Fibroblast of peridontal ligament (primary cell): ENCODE measurements at regions not wholly inside any gene's neighbourhood (a gene's known extent, or its start where the extent isn't known, plus 50 kb on each side); places are given as distances from the start of the nearest gene placed in this dataset.

ENCODE experiments used
- DNase-seq: peaks from one replicate; pipeline ENCODE4 v3.0.0-alpha.2; 2010; ENCODE audit errors: extremely low read depth

DNA sequence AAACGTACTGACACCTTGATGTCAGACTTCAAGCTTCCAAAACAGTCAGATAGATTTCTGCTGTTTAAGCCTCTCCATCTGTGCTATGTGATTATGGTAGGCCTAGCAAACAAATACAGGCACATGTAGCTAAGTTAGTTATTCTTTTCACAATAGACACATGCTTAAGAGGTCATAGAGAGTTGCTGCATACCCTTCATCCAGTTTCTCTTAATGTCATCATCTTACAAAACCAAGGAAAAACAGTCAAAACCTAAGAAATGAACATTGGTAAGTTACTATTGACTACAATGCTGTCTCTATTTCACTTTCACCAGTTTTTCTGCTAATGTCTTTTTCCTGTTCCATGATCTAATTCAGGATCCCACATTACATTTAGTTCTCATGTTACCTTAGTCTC is 946.8 kb downstream of the TUSC7 start:
- DNase-seq, result peak; percentile 66

DNA sequence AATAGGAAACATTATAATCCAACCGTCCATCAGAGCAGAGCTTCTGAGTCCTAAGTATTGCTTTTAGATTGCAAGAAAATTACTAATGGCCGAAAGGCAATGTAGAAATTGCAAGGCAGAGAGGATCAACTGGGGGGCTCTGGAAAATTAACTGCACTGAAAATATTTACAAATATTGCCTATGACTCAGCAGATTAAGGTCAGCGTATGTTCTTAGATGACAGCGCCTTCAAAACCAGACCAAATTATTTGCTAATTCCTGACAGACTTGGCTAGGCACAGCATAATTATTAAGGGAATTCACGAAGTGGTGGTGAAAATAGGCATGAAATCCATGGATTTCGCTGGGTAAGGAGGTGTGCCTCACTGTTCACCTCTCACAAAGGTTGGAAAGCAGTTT is 947.7 kb downstream of the TUSC7 start:
- no peak for DNase-seq

DNA sequence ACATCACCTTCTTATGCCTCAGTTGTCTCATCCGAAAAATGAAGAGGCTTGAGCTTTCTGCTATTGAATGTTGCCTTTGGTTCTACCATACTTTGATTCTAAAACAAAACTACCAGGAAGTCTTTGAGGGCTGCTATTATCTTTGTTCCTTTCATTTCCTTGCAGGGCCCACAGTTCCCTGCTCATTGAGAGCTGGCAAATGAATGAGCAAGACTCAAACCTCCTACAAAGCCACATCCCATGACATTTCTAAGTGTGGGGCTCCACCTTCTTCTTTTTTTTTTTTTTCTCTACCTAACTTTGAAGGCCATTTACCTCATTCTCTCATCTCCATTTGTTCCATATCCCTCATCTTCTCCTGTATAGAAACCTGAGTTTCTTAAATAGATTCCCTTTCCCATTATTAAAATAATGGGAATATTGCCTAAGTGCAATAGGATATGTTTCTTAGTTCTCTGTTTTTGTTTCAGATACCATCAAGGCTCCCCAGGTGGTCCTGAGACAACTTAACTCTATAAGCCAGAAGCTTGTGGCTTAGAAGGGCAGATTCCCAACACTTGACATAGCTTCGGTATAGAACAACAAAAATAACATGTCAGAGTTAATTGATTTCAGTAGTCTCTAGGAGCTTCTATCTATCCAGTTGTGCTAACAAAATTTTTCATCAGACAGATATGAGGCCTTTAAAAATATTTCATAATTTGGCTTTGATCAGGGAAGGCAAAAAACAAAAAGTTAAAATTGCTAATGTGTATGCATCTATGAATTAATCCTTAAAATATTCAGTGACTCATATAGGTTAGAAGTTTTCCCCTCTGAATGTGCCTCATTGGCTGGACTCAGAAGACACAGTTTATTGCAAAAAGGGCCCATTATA is 951.6 kb downstream of the TUSC7 start:
- DNase-seq, result peak; percentile 71

DNA sequence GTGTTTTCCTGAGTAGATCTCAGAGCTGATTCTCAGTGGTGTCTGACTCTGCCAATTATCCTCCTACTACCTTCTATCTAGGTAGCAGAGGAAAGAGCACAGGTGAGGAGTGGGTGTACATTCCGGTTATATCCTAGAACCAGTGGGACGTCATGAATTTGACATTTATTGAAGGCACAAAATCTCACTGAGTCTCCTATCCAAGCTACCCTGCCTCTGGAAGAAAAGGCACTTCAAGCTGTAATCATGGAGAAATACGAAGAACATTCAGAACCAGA is 952.2 kb downstream of the TUSC7 start:
- no peak for DNase-seq

DNA sequence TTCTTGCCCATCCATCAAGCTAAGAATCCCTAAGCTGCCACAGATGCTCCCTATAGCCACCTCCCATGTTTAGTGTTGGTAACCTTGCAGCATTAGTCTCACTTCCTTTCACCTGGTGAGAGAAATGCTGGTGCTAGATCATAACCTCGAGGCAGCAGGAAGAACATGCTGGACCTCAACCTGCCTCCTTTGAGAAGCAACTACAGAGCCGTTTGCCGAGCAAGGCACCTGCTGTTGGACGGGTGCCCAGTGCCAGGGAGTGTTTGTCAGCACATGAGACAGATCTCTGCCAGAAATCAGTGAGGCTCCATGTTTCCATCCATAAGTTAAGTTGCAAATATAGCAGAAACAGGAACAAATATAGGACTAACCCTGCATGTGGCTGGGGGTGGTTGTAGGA is 955.7 kb downstream of the TUSC7 start:
- no peak for DNase-seq

DNA sequence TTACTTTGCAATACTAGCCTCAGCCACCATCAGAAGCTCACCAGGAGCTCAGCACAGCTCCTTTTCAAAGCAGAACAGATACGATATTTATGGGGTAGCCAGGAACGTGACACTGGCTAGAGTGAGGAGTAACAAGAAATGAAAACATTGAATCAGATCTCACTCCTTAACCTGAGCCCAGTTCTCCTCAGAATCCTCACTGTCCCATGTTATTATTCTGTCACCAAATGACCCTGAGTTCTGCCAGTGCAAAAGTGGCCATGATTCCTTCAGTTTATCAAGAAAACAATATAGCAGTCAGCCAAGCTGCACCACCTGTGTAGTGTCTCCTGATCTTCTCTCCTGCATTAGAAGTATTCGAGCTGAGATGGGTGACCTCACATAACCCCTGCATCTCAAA is 956.7 kb downstream of the TUSC7 start:
- DNase-seq, result no peak

DNA sequence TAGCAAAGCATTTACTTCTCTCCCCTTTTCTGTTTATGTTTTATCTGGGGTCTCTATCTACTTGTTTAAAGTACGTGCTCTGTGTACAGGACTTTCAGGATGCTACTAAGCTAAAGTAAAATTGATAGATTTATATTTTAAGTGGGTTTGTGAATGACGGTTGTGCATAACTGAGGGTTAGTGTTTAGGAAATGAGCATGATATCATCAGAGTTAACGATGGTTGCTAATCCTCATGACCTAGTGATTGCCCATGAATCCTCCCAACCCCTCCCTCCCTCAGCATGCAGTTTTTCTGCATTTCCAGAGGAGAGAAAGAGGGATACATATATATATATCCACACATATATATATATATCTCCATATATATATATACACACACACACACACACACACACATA is 957.2 kb downstream of the TUSC7 start:
- DNase-seq, result peak; percentile 30

DNA sequence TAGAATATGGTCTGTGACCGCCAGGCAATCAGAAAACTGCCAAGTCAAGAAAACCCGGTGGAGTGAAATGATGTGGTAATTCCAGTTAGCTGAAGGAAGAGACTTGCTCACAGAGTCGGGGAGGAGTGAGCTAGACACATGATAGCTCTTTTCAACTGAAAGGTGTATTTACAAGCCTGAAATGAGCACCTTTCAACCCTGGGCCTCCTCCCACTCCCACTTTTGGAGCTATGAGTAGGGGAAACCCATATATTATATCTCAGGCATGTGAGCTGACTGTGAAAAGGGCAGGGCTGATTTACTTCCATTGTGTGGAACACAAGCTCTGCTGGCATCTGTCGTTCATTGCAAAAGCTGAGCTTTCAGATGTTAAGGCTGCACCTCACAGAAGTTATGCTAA is 960.2 kb downstream of the TUSC7 start:
- no peak for DNase-seq

DNA sequence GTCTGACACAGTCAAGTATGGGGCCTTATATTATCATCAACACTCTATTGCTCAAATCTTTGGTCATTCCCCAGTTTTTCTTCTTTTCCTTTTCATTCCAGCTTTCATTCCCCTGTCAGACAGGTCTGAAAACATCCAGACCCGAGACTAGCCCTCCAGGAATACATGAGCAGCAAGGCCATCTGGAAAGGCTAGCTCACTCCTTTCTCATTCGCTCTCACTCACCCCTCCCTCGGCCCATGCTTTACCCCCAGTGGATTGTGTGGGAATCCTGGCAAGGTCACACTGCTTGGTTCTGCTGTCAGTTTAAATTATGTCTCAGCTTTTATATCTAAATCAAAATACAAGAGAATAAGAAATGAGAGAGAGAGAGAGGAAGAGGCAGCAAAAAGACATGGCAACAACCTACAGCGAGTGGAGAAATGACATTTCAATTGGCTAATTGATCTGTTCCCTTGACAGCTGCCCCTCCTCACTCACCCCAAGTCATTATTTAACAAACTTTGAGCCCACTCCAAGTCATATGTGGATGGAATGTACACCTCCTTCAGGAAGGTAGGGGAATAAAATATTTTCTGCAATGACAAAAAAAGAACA is 962.2 kb downstream of the TUSC7 start:
- no peak for DNase-seq

DNA sequence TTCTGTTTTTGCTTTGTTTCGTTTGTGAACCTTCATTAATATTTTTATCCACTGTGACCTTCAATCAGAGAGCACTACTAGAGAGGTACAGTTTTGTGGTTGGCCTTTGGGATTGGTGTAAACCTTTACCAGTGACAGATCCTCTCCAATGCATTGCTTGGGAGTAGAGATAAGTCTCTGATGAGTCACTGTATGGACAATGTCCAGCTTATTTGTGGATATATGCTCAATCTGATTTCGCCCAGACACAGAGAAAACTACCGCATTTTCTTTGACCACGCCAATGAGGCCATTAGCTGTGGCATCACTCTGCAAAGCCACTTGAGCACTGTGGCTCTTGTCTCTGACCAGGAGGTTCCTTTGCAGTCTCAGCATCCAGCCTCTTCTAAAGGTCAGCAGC is 964.7 kb downstream of the TUSC7 start:
- DNase-seq, result no peak

DNA sequence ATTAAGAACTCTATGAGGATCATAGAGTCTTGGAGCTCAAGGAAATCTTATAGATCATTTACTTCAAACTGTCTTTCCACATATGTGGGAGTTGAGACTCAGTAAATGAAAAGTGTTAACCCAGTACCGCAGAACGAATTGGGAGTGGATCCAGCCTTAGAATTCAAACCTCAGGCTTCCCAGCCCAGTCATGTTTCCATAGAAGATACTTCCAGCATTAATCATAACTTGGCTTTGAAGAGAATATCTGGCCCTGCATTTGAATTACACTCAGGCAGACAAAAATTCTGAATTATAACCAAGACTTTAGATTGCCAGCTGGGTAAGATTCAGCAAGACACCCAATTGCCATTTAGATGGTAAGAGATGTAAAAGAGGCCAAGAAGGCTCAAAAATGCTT is 972.0 kb downstream of the TUSC7 start:
- DNase-seq, result peak; percentile 95

DNA sequence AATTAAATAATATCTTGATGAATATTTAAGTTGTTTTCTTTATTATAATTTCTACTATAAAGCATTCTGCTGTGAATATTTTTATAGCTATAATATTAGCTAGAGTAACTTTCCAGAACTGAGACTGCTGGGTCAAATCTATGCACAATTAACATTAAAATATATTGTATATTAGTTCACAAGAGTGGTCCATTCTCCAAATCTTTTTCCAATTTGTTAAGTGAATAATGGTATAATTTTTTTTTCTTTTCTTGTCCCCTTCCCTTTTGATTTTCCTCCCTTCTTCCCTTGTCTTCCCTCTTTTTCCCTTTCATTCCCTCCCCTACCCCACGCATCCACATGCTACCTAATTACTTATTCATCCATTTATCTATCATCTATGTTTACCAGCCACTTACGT is 977.5 kb downstream of the TUSC7 start:
- no peak for DNase-seq

DNA sequence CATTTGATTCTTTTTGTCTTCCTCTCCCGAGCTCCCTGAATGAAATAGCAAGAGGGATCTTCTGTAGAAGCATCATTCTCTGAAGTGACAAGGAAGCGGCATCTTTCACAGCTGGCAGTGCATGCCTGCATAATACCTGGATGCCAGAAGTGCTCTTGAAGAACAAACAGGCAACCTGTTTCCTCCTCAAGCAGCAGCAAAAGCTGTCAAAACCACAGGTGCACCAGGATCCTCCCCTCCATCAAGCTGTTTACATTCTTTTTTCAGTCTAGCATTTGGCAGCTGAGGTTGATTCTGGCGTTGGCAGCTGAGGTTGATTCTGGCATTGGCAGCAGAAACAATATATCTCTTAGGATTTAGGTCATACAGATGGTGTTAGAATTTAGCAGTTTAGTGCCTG is 979.0 kb downstream of the TUSC7 start:
- DNase-seq, result no peak

DNA sequence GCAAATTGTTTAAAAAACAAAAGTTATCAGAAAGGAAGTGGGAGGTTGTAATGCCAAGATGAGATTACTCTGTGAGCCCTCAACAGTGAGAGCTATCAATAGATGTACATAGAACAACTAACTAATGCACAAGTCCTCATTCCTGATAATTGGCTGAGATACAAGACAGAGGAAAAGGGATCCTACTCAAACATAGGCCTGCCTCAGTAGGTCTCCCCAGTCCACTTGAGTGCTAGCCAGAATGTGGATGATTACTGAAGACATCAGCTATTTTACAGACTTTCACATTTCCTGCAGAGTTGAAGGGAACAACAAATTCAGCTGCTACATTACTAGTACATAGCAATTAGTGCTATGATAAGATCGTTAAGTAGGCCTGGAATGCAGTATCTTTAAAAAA is 981.9 kb downstream of the TUSC7 start:
- DNase-seq, result no peak

DNA sequence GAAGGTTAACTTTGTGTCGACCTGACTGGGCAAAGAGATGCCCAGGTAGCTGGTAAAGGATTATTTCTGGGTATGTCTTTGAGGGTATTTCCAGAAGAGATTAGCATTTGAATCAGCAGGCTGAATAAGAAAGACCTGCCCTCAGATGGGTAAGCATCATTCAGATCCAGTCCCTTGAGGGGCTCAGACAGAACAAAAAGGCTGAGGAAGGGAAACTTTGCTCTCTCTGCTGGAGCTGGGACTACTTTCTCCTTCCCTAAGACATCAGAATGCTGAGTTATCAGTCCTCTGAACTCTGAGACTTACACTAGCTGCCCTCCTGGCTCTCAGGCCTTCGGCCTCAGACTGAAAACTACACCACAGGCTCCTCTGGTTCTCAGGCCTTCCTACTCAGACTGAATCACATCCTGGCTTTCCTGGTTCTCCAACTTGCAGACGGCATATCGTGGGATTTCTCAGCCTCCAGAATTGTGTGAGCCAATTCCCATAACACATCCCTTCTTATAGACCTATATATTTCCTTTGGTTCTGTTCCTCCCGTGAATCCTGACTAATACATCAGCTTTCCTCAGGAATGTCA is 982.9 kb downstream of the TUSC7 start:
- peak; percentile 69 for DNase-seq

DNA sequence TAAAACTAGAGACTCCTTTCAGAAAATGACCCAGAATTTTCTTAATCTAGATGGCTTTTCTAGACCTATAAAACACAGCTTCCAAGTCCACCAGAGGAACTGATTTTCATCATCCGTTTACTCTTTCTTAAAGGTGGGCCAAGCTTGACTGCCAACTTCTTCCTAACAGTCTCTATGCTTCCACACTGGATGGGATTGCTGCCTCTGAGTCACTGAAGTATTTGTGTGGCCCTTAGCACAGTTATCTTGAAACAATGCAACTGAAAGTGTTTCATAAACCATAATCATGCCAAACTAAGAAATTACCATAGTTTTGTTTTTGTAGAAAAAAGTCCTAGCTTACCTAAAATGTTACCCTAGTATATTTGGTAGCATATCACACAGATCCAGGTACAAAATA is 985.7 kb downstream of the TUSC7 start:
- peak; percentile 82 for DNase-seq

DNA sequence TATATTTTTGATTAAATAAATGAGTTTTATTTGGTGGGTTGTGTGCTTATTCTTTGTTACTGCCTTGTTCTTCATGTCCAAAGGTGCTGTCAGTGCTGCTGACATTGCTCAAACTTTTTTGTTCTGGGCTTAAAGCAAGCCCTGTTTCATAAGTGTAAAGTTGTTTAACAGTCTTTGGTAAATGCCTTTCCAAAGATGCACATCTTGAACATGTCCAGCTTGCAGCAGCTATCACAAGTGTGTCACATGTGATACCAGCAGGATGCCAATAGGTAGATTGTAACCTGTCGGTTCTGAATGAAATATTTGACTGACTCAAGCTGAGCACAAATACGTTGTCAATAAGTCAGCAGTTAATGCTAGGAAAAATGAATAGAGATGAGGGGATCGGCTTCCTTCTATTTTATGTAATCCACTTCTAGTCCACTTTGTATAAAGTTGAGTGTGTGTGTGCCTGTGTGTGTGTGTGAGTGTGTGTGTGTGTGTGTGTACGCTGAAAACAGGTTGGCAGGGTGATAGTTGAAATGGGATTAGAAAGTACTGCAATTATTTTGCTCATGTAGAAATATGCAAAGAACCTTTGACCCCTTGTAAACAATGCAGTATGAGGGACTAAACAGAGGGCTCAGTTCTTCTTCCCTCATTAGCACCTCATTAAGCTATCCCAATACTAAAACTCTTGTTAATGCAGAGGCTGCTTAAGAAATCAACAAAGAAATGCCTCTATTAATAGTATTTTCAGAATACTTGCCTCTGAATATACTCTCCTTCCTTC is 986.5 kb downstream of the TUSC7 start:
- no peak for DNase-seq

DNA sequence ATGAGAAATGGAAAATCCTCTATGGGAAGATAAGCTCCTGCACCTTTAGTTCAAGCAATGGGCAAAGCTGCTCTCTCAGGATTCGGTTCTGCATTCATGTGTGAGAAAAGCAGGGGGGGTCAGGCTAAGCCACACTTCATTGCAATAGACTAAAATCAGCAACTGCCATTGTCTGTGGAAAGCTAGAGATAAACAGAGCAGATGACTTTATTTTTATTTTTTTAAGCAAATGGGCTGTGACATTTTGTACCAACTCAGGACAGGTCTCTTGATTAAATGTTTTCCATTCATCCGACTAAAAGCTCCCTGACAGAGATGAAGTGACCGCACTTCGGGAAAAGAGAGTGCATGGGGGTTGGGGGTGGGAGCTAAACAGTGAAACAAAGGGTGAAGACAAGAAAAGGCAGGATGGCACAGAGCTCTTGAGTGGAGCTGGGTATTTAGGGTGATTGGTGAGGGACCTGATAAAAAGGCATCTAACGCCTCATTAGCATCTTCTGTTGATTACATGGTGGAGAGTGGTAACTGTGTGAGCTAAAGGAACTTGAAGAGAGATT is 987.4 kb downstream of the TUSC7 start:
- DNase-seq, result no peak

DNA sequence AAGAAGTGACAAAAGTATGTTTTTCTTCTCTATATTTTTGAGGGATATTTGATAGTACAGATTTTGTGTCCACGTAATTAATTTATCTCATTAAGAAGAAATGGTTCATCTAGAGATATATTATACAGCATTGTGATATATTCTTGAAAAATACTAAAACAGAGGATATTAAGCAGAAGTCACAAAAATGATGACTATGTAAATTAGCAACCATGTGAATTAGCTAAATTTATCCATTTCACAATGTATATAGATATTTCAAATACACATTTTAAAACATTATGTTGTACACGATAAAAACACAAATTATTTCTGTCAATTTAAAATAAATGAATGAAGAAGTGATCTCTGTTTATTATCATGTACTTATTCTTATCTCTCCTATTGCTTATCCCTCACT is 989.5 kb downstream of the TUSC7 start:
- no peak for DNase-seq

DNA sequence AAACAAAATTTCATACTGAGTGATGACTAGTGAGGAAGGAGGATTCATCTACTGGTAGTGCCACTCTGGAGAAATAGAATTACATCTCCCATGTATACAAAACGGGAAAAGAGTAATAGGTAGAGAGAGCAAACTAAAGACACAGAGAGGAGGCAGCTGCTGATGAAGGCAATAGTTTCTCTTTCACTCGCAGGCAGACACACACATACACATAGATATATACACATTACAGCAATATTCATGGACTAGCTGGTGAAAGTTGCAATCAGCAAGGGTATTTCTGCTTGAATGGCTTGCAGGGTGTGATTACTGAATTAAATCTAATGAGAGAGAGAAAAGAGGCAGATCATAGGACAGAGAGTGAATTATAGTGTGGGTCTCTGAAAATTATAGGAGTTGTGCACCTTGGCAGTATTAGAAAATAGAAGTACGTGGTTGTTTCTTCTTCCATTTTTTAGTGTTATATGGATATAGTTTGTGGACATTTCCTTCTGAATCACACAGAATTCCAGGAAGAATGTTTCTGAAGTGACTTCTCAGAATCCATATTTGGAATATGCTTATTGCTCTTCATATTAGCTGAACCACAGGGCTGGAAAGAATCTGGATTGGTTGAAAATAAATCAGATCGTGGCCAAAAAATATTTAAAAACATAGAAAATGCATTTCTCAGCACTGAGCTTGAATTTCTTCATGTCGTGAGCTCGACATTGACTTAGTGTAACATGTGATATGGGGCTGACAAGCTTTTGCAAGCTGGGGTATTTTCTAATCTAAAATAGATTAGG is 991.2 kb downstream of the TUSC7 start:
- DNase-seq, result peak; percentile 85

DNA sequence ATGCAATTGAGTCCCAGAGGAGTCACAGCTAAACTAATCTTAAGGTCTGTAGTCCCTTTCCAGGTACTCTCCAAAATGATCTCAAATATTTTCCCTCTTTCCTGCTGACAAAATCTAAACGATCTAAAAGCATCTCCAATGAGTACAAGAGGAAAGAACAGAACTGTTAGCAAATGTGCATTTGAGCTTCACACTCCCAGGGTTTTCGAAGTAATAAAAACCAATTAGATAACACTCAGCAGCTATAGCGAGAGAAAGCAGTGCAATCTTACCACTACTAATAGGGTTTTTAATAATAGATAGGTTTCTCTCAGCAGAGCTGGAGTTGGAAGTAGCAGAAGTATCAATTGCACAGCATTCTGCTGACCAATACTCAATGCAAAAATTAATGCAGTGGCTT is 995.4 kb downstream of the TUSC7 start:
- DNase-seq, result no peak

DNA sequence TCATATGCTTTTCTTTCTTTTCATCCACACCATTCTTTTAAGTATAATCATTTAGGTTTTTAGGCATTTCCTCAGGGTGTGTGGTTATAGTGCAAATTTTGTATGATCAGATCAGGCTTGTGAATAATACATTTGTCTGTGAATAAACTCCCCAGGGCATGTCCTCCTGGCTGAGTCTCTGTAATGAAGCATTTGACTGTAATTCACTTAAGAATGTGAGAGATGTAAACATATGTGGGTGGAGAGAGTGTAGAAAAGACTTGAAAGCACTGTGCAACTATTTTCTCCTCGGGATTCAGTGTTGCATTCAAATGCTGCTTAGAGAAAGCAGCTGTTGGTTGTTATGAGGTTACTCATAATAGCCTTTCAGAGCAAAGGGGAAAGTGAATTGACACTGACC is 996.5 kb downstream of the TUSC7 start:
- peak; percentile 99 for DNase-seq
